B cell (primary cell): ENCODE measurements at regions not wholly inside any gene's neighbourhood (a gene's known extent, or its start where the extent isn't known, plus 50 kb on each side); places are given as distances from the start of the nearest gene placed in this dataset.

Experiments used
- ATAC-seq: fragments of 200-7000 bp; cut with Tn5 transposase; one replicate; pipeline ENCODE4 v1.10.0; 2021; ENCODE audit warnings: low read depth, mild to moderate bottlenecking, moderate number of reproducible peaks, moderate library complexity
- CTCF ChIA-PET: fragments of 350-600 bp; sonication (Branson Sonifier 250); formaldehyde crosslinking; loops from one replicate; lab custom pipeline; 2021; ENCODE audit warnings: antibody characterized with exemption, inconsistent platforms; lab: Charles Lee
- POLR2A ChIA-PET: fragments of 350-600 bp; sonication (Branson Sonifier 250); formaldehyde crosslinking; loops from one replicate; lab custom pipeline; 2021; ENCODE audit warnings: antibody characterized with exemption; lab: Charles Lee
- DNase-seq: peaks from one replicate; pipeline ENCODE4 v3.0.0; 2013
- H2AFZ ChIP-seq: 2 replicates; pipeline ENCODE4 v1.6.1; 2012; ENCODE audit warnings: mild to moderate bottlenecking, low read depth, low read length; ENCODE audit not compliant: insufficient read depth, poor library complexity, severe bottlenecking
- H3K27ac ChIP-seq, 2 donors: 1 replicate in 1 of 2; 2 replicates in 1 of 2; pipeline ENCODE4 v1.5.1; 2012 to 2013; ENCODE audit warnings: low read length in 2 of 2, mild to moderate bottlenecking in 2 of 2, moderate library complexity in 1 of 2
- H3K27me3 ChIP-seq, 4 experiments: fragments of 200-600 bp in 1 of 4; sonication (generic) in 1 of 4; replicated peaks in 1 of 4; 1 replicate in 2 of 4; 2 replicates in 2 of 4; pipeline versions ENCODE4 v1.6.1 to v1.7.0; 2013 to 2016; ENCODE audit warnings: low read length in 3 of 4, mild to moderate bottlenecking in 2 of 4, mixed read lengths in 1 of 4, moderate library complexity in 1 of 4; ENCODE audit not compliant: insufficient read depth in 4 of 4, control insufficient read depth in 3 of 4; ENCODE audit errors: control extremely low read depth in 1 of 4
- H3K36me3 ChIP-seq, 2 experiments: replicated peaks in 1 of 2; 1 replicate in 1 of 2; 2 replicates in 1 of 2; pipeline versions ENCODE4 v1.6.1 to v1.7.1; 2013; ENCODE audit warnings: low read length in 1 of 2; ENCODE audit not compliant: insufficient read depth in 2 of 2, control insufficient read depth in 1 of 2; ENCODE audit errors: control extremely low read depth in 1 of 2, extremely low read depth in 1 of 2
- H3K4me1 ChIP-seq, 2 donors: fragments of 200-600 bp in 1 of 2; sonication (generic) in 1 of 2; 1 replicate in 1 of 2; 2 replicates in 1 of 2; pipeline versions ENCODE4 v1.5.1 to v1.6.1; 2013 to 2017; ENCODE audit warnings: low read length in 2 of 2; ENCODE audit not compliant: control insufficient read depth in 2 of 2, insufficient read depth in 2 of 2
- H3K4me2 ChIP-seq: replicated peaks from 2 replicates; pipeline ENCODE3; 2012; ENCODE audit warnings: mild to moderate bottlenecking, low read depth, low read length; ENCODE audit not compliant: poor library complexity, severe bottlenecking
- H3K4me3 ChIP-seq, 5 experiments: fragments of 200-600 bp in 1 of 5; sonication (generic) in 1 of 5; 1 replicate in 3 of 5; 2 replicates in 2 of 5; pipeline versions ENCODE4 v1.5.1 to v1.7.0; 2011 to 2016; ENCODE audit warnings: low read length in 4 of 5, mild to moderate bottlenecking in 4 of 5, low read depth in 2 of 5, control low read depth in 1 of 5, moderate library complexity in 1 of 5; ENCODE audit not compliant: insufficient read depth in 1 of 5; ENCODE audit errors: control extremely low read depth in 1 of 5, extremely low read depth in 1 of 5
- H3K79me2 ChIP-seq: fragments of 200-600 bp; sonication (generic); one replicate; pipeline ENCODE4 v1.6.0; 2016; ENCODE audit warnings: low read length; ENCODE audit not compliant: control insufficient read depth, insufficient read depth
- H3K9ac ChIP-seq: fragments of 200-600 bp; sonication (generic); 2 replicates; pipeline ENCODE4 v1.6.1; 2017; ENCODE audit warnings: mild to moderate bottlenecking, low read length, moderate library complexity
- H3K9me3 ChIP-seq, 3 donors: one replicate each; pipeline versions ENCODE4 v1.6.1 to v1.7.1; 2013; ENCODE audit warnings: low read length in 2 of 3; ENCODE audit not compliant: control insufficient read depth in 2 of 3, insufficient read depth in 1 of 3; ENCODE audit errors: control extremely low read depth in 1 of 3
- H4K20me1 ChIP-seq: 2 replicates; pipeline ENCODE4 v1.6.0; 2012; ENCODE audit warnings: mild to moderate bottlenecking, low read length; ENCODE audit not compliant: insufficient read depth, control insufficient read depth, poor library complexity, severe bottlenecking
- H3K27ac Mint-ChIP-seq: one replicate; pipeline ENCODE4 v1.8.0; 2021; ENCODE audit warnings: mixed read lengths
- H3K27me3 Mint-ChIP-seq: one replicate; pipeline ENCODE4 v1.8.0; 2021; ENCODE audit warnings: mixed read lengths
- H3K4me1 Mint-ChIP-seq: one replicate; pipeline ENCODE4 v1.8.0; 2021; ENCODE audit warnings: mixed read lengths
- H3K4me3 Mint-ChIP-seq: one replicate; pipeline ENCODE4 v1.8.0; 2021; ENCODE audit warnings: mixed read lengths
- H3K9me3 Mint-ChIP-seq: one replicate; pipeline ENCODE4 v1.8.0; 2022; ENCODE audit warnings: mixed read lengths; ENCODE audit not compliant: insufficient read depth
- CTCF ChIP-seq: fragments of 200-600 bp; IDR thresholded peaks from one replicate; pipeline ENCODE4 v1.8.0; 2022; ENCODE audit warnings: antibody characterized with exemption, mild to moderate bottlenecking
- EZH2 ChIP-seq: IDR thresholded peaks from 2 replicates; pipeline ENCODE4 v1.6.1; 2012; ENCODE audit warnings: borderline replicate concordance, low read depth, mild to moderate bottlenecking, moderate library complexity, low read length; ENCODE audit not compliant: insufficient read depth, poor library complexity, severe bottlenecking
- WGBS: methylation state at CpG from one replicate; pipeline ENCODE4 v1.1.5; 2013; ENCODE audit warnings: missing lambda C conversion rate; ENCODE audit not compliant: insufficient coverage; 5-methylcytosine and 5-hydroxymethylcytosine counted together
- intact Hi-C: fragments of 100-400 bp; cut with micrococcal nuclease; formaldehyde crosslinking; loops from one replicate; pipeline ENCODE4 v1.10.0; 2022

- no peaks in the 10 kb centered on the region for H3K79me2 ChIP-seq
- peaks cover 0 to 13% (median 0%) of the 10 kb centered on the region in 3 donors for H3K9me3 ChIP-seq
- Mint-ChIP-seq H3K27ac (no peak overlapping the region), H3K4me1 (no peaks in the 10 kb centered on the region), H3K27me3 (no peaks in the 10 kb centered on the region), H3K4me3 (no peak overlapping the region), H3K9me3 (peaks cover 4% of the 10 kb centered on the region)
- no peaks in the 10 kb centered on the region for H3K36me3 ChIP-seq
- CTCF ChIA-PET: no interaction called here
- no CpG with 5 or more reads among the region's 3 CpGs for WGBS
- POLR2A ChIA-PET: no interaction called here
- H3K27me3 ChIP-seq: no peaks in the 10 kb centered on the region
- intact Hi-C loops: no loop called here
- DNase-seq (no peak), ATAC-seq (no peak)
- H4K20me1 ChIP-seq: no peaks in the 10 kb centered on the region
- no peak overlapping the region for H3K27ac ChIP-seq
- H3K9ac ChIP-seq: no peak overlapping the region
- no peak overlapping the region for H3K4me2 ChIP-seq
- H3K4me1 ChIP-seq: no peaks in the 10 kb centered on the region
- no peak overlapping the region for H3K4me3 ChIP-seq
- TF ChIP-seq EZH2 (no peak), CTCF (no peak)
- H2AFZ ChIP-seq: no peak overlapping the region
These were observed 885.5 kb downstream of the CDH11 start for GRCh38 chr16:64236316-64236715.

- Mint-ChIP-seq H3K4me1 (no peaks in the 10 kb centered on the region), H3K9me3 (peaks cover 4% of the 10 kb centered on the region), H3K27me3 (no peaks in the 10 kb centered on the region), H3K27ac (no peak overlapping the region), H3K4me3 (no peak overlapping the region)
- WGBS: 79% methylated on average over 3 of the region's 3 CpGs
- CTCF ChIA-PET: no interaction called here
- no peaks in the 10 kb centered on the region for H3K27me3 ChIP-seq
- POLR2A ChIA-PET: no interaction called here
- H3K4me3 ChIP-seq: no peak overlapping the region
- no peaks in the 10 kb centered on the region for H4K20me1 ChIP-seq
- intact Hi-C loops: no loop called here
- H2AFZ ChIP-seq: no peak overlapping the region
- H3K9ac ChIP-seq: no peak overlapping the region
- H3K27ac ChIP-seq: no peak overlapping the region
- ATAC-seq: no peak
- no peak for DNase-seq
- H3K79me2 ChIP-seq: no peaks in the 10 kb centered on the region
- TF ChIP-seq CTCF (no peak), EZH2 (no peak)
- no peaks in the 10 kb centered on the region for H3K4me1 ChIP-seq
- no peak overlapping the region for H3K4me2 ChIP-seq
- no peaks in the 10 kb centered on the region for H3K36me3 ChIP-seq
- peaks cover 0 to 13% (median 0%) of the 10 kb centered on the region in 3 donors for H3K9me3 ChIP-seq
These were observed 887.7 kb downstream of the CDH11 start for GRCh38 chr16:64234200-64234599.
